Activated naive CD8-positive, alpha-beta T cell treated with anti-CD3 and anti-CD28 coated beads, Interleukin-2, amount 10 ng/mL, durations not matched to agents 7 days and 5 days (primary cell): ENCODE measurements at regions not wholly inside any gene's neighbourhood (a gene's known extent, or its start where the extent isn't known, plus 50 kb on each side); places are given as distances from the start of the nearest gene placed in this dataset.
"Not testable (repeated sequence)": the region's sequence is repeated elsewhere in the genome, so short reads cannot be mapped to it uniquely, and the experiment has no call there.

Source experiments
- ATAC-seq: fragments of 150-1000 bp; cut with Tn5 transposase; one replicate; pipeline ENCODE4 v1.10.0; 2021; ENCODE audit warnings: low read depth, moderate library complexity
- POLR2A ChIA-PET: fragments of 350-600 bp; sonication (Branson Sonifier 250); formaldehyde crosslinking; loops from one replicate; lab custom pipeline; 2021; ENCODE audit warnings: antibody characterized with exemption; lab: Charles Lee
- DNase-seq: peaks from one replicate; pipeline ENCODE4 v3.0.0; 2021
- H3K27ac Mint-ChIP-seq: one replicate; pipeline ENCODE4 v1.8.0; 2022; ENCODE audit warnings: mild to moderate bottlenecking, mixed read lengths
- H3K27me3 Mint-ChIP-seq: one replicate; pipeline ENCODE4 v1.8.0; 2022; ENCODE audit warnings: mild to moderate bottlenecking, moderate library complexity, mixed read lengths
- H3K36me3 Mint-ChIP-seq: one replicate; pipeline ENCODE4 v1.8.0; 2021; ENCODE audit warnings: mild to moderate bottlenecking, mixed read lengths
- H3K4me1 Mint-ChIP-seq: one replicate; pipeline ENCODE4 v1.8.0; 2021; ENCODE audit warnings: mixed read lengths
- H3K4me3 Mint-ChIP-seq: one replicate; pipeline ENCODE4 v1.8.0; 2022; ENCODE audit warnings: mild to moderate bottlenecking, moderate library complexity, mixed read lengths
- H3K9me3 Mint-ChIP-seq: one replicate; pipeline ENCODE4 v1.8.0; 2021; ENCODE audit warnings: mixed read lengths

- DNase-seq, H3K4me1 Mint-ChIP-seq, H3K4me3 Mint-ChIP-seq, ATAC-seq, H3K36me3 Mint-ChIP-seq, H3K9me3 Mint-ChIP-seq, H3K27ac Mint-ChIP-seq: not testable (repeated sequence)
- POLR2A ChIA-PET, result interaction anchor here (1.2 kb wide), 1 partner anchor 10 kb away, joined by 3 read pairs; no protein-coding TSS in a partner anchor
- peaks cover 24% of the 10 kb centered on the region for H3K27me3 Mint-ChIP-seq
Measured at GRCh38 chr1:148344651-148345050, 138.5 kb downstream of the PPIAL4G start.

GRCh38 chr1:148341729-148342128, 141.4 kb downstream of the PPIAL4G start:
- DNase-seq, H3K36me3 Mint-ChIP-seq, H3K4me3 Mint-ChIP-seq, H3K9me3 Mint-ChIP-seq, H3K27ac Mint-ChIP-seq, POLR2A ChIA-PET, ATAC-seq: not testable (repeated sequence)
- peaks cover 28% of the 10 kb centered on the region for H3K27me3 Mint-ChIP-seq
- H3K4me1 Mint-ChIP-seq, result peaks cover 10% of the 10 kb centered on the region

GRCh38 chr1:148336121-148336918, 146.8 kb downstream of the PPIAL4G start:
- POLR2A ChIA-PET, result interaction anchor here (1.2 to 5.4 kb wide), 3 partner anchors 52 to 187 kb away, joined by 3 to 93 read pairs (median 6); no protein-coding TSS in a partner anchor
- not testable (repeated sequence) for H3K36me3 Mint-ChIP-seq, H3K27ac Mint-ChIP-seq, DNase-seq, H3K4me3 Mint-ChIP-seq, ATAC-seq, H3K9me3 Mint-ChIP-seq
- H3K27me3 Mint-ChIP-seq, result peaks cover 44% of the 10 kb centered on the region
- H3K4me1 Mint-ChIP-seq, result peaks cover 25% of the 10 kb centered on the region

GRCh38 chr1:148334339-148335130, 148.6 kb downstream of the PPIAL4G start:
- peaks cover 48% of the 10 kb centered on the region for H3K27me3 Mint-ChIP-seq
- DNase-seq (peak; percentile 76), ATAC-seq (peak; percentile 82)
- no peaks in the 10 kb centered on the region for H3K9me3 Mint-ChIP-seq
- peaks cover 25% of the 10 kb centered on the region for H3K4me1 Mint-ChIP-seq
- H3K36me3 Mint-ChIP-seq, result no peaks in the 10 kb centered on the region
- peak overlapping the region; percentile 97 for H3K4me3 Mint-ChIP-seq
- H3K27ac Mint-ChIP-seq, result peak overlapping the region; percentile 99
- POLR2A ChIA-PET, result interaction anchor here (0.5 to 5.4 kb wide), 24 partner anchors 10 to 522 kb away, joined by 3 to 93 read pairs (median 4); no protein-coding TSS in a partner anchor

- DNase-seq, result no peak
- Mint-ChIP-seq H3K27me3 (peaks cover 50% of the 10 kb centered on the region), H3K4me3 (peak overlapping the region; percentile 97), H3K27ac (peak overlapping the region; percentile 99), H3K9me3 (no peaks in the 10 kb centered on the region), H3K4me1 (peaks cover 25% of the 10 kb centered on the region), H3K36me3 (no peaks in the 10 kb centered on the region)
- no peak for ATAC-seq
- POLR2A ChIA-PET, result interaction anchor here (0.5 to 5.4 kb wide), 23 partner anchors 10 to 521 kb away, joined by 3 to 93 read pairs (median 4); no protein-coding TSS in a partner anchor
Measured at GRCh38 chr1:148333875-148334338, 149.2 kb downstream of the PPIAL4G start.

DNA sequence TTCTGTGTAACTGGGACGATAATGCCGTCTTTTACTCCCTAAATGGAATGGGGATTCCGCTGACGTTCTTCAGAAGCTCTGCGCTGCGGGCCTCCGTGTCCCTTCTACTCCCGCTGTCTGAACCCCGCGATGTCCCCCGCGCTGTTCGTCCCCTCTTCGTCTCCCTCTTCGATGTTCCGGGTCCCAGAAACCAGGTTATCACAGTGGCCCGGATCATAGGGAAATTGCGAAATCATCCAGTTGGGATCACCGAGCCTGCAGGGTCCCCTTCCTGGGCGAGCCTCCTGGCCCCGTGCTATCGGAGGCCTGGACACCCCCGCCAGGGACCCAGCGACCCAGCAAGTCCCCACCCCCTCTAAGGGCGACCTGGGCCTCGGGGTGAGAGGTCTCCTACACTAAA, 154.2 kb downstream of the PPIAL4G start:
- H3K27ac Mint-ChIP-seq, result no peak overlapping the region
- H3K27me3 Mint-ChIP-seq, result peaks cover 38% of the 10 kb centered on the region
- DNase-seq (no peak), ATAC-seq (no peak)
- H3K9me3 Mint-ChIP-seq, result peaks cover 4% of the 10 kb centered on the region
- no peak overlapping the region for H3K4me3 Mint-ChIP-seq
- POLR2A ChIA-PET, result no interaction called here
- H3K4me1 Mint-ChIP-seq, result peaks cover 7% of the 10 kb centered on the region
- H3K36me3 Mint-ChIP-seq, result peaks cover 4% of the 10 kb centered on the region

DNA sequence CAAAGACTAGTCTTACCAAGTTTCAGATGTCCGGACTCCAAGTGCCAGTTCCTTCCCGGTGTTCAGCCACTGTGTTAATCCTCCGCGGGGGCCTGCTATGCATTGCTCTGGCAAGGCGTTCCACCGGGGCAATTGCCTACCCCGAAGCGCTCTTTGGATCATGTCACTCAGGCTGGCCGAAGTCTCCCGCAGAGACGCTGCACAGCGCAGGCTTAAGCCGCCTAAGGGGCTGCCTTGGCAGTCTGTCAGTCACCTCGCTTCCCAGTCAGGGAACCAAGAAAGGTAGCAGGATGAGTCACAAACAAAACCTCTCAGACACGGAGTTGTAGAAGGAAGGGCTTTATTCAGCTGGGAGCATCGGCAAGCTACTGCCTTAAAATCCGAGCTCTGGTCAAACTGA, 158.1 kb downstream of the PPIAL4G start:
- H3K4me1 Mint-ChIP-seq, H3K36me3 Mint-ChIP-seq, DNase-seq, POLR2A ChIA-PET, H3K27ac Mint-ChIP-seq, H3K4me3 Mint-ChIP-seq, H3K9me3 Mint-ChIP-seq, ATAC-seq: not testable (repeated sequence)
- H3K27me3 Mint-ChIP-seq, result peaks cover 42% of the 10 kb centered on the region

DNA sequence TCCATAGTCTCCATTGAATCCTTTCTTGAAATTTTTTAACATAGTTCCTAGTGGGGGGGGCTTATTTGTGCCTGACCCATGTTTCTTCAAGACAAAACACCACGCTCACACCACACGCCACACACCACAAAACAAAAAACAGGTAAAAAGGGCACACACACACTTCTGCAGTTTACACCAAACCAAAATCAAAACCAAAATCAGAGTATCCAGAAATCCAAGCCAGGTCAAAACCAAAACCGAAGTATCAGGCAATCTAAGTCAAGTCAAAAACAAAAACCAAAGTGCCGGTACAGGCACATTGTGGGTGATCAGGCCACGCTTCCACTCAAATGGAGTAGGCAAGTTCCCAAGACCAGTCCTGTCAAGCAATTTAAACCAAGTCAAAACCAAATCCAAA, 158.6 kb downstream of the PPIAL4G start:
- DNase-seq, POLR2A ChIA-PET, ATAC-seq, H3K4me1 Mint-ChIP-seq, H3K9me3 Mint-ChIP-seq, H3K27ac Mint-ChIP-seq, H3K36me3 Mint-ChIP-seq, H3K4me3 Mint-ChIP-seq: not testable (repeated sequence)
- peaks cover 42% of the 10 kb centered on the region for H3K27me3 Mint-ChIP-seq

DNA sequence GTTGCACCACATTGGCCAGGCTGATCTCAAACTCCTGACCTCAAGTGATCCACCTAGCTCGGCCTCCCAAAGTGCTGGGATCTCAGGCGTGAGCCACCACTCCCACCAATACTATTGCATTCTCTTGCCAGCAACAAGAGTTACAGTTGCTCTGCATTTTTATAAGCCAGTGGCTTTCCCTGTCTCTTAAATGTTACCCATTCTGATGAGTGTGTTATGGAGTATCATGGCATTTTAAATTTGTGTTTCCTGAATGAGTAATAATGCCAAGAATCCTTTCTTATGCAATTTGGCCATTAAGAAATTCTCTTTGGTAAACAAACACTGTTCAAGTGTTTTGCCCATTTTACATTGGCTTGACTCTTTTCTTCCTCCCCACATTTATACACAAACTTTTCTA, 163.0 kb downstream of the PPIAL4G start:
- not testable (repeated sequence) for ATAC-seq, H3K4me3 Mint-ChIP-seq, H3K27ac Mint-ChIP-seq, H3K9me3 Mint-ChIP-seq, H3K36me3 Mint-ChIP-seq, DNase-seq
- peaks cover 27% of the 10 kb centered on the region for H3K4me1 Mint-ChIP-seq
- H3K27me3 Mint-ChIP-seq, result peaks cover 41% of the 10 kb centered on the region
- POLR2A ChIA-PET, result interaction anchor here (2.1 kb wide), 1 partner anchor 57 kb away, joined by 8 read pairs; no protein-coding TSS in a partner anchor

DNA sequence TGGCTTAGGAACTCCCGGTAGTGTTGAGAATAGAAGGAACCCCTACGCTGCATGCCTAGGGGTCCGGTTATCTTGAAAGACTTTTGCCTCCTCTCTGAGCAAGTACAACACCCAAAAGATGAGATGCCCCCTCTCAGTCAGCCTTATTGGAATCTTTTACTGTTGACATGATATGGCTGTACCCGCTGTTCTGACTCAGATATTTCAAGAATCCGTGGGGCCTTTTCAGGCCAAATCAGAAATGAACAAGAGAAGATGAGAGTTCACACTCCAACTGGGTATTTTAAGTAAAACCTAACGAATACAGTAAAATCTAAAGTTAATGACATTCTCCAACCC, 164.2 kb downstream of the PPIAL4G start:
- Mint-ChIP-seq H3K36me3 (no peaks in the 10 kb centered on the region), H3K27ac (peak overlapping the region; percentile 86), H3K4me3 (peak overlapping the region; percentile 89), H3K9me3 (no peaks in the 10 kb centered on the region), H3K4me1 (peaks cover 29% of the 10 kb centered on the region), H3K27me3 (peaks cover 41% of the 10 kb centered on the region)
- POLR2A ChIA-PET, result interaction anchor here (0.8 to 2.4 kb wide), 4 partner anchors 15 to 56 kb away, joined by 4 to 26 read pairs (median 6); no protein-coding TSS in a partner anchor
- peak; percentile 42 for ATAC-seq
- DNase-seq, result no peak

DNA sequence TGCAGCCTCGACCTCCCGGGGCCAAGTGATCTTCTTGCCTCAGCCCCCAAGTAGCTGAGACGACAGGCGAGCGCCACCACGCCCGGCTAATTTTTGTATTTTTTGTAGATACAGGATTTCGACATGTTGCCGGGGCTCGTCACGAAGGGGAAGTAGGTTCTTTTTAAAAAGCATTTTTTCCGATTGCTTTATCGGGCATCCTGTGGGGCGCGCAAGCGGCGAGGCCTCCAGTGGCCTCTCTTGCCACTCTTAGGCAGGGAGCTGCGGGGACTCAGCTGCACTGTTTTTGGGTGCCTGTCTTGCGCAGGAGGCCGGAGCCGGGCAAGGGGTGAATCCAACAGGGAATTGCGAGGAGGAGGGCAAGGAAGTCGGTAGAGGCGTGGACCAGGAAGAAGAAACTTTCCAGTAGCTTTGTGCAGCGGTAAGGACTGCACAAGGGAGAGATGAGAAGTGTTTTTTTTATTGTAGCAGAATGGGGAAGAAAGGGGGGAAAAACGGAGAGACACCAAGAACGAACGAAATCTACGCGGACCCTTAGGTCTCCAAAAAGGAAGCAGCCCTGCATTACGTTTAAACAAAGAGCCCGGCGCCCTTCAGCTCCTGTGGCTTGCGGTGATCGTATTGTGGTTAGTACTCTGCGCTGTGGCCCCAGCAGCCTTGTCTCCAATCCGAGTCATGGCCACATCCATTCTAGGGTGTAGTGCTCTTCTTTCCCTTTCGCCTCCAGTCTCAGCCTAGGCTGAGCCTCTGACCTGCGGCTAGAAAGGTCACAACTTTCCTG, 164.8 kb downstream of the PPIAL4G start:
- POLR2A ChIA-PET, result interaction anchor here (0.8 to 2.4 kb wide), 4 partner anchors 15 to 55 kb away, joined by 4 to 26 read pairs (median 6); no protein-coding TSS in a partner anchor
- DNase-seq (peak; percentile 75), ATAC-seq (peak; percentile 87)
- Mint-ChIP-seq H3K36me3 (no peaks in the 10 kb centered on the region), H3K9me3 (peaks cover 2% of the 10 kb centered on the region), H3K4me3 (peak overlapping the region; percentile 89), H3K4me1 (peaks cover 29% of the 10 kb centered on the region), H3K27ac (peak overlapping the region; percentile 86), H3K27me3 (peaks cover 45% of the 10 kb centered on the region)

DNA sequence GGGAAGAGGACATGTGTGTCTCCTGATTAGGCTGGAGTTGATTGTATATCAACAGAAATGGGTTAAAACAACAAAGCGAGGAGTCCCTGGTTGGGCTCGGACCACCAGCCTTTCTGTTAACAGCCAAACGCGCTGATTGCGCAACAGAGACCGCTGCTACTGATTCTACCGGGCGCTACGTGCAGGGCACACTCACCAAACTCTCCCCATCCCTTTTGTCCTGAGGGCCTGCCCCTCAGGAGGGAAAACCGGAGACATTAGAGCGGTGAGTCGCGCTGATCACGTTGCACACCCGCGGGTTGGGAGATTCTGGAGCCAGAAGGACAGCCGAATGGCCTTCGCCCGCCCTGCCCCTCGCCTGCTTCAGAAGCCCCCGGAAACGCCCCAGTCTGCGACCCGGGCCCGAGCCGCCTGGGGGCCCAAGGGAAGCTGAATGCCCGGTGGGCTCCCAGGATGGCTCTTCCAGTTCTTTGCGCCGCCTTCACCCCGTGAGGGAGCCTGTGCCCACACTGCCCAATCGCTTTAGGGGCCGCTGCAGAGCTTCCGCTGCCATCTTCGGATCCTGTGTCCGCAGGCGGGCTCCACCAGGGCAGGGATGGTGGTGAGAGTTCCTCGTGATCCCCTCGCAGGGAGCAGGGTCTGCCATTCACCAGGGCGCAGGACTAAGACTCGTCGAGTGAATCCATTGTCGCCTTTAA, 165.4 kb upstream of the NBPF11 start:
- no peak for ATAC-seq
- Mint-ChIP-seq H3K27ac (no peak overlapping the region), H3K9me3 (peaks cover 2% of the 10 kb centered on the region), H3K4me1 (peaks cover 29% of the 10 kb centered on the region), H3K36me3 (no peaks in the 10 kb centered on the region), H3K4me3 (peak overlapping the region; percentile 89), H3K27me3 (peaks cover 48% of the 10 kb centered on the region)
- no peak for DNase-seq
- POLR2A ChIA-PET, result interaction anchor here (1.6 to 2.4 kb wide), 2 partner anchors 14 to 17 kb away, joined by 5 to 26 read pairs; no protein-coding TSS in a partner anchor
